ENCODE measurements at regions not wholly inside any gene's neighbourhood (a gene's known extent, or its start where the extent isn't known, plus 50 kb on each side); places are given as distances from the start of the nearest gene placed in this dataset.
"Not testable (repeated sequence)": the region's sequence is repeated elsewhere in the genome, so short reads cannot be mapped to it uniquely, and the experiment has no call there.

GRCh38 chr6:27748661-27749060 is 163.5 kb downstream of the OR2B2 start:
- H3K36me3 Mint-ChIP-seq (ENCODE audit: low read depth) = peaks cover 4% of the 10 kb centered on the region
- no peak overlapping the region for H3K27ac Mint-ChIP-seq (ENCODE audit: unreplicated experiment)
- H3K9me3 Mint-ChIP-seq = no peaks in the 10 kb centered on the region
- H3K4me3 Mint-ChIP-seq = no peak overlapping the region
- peaks cover 10% of the 10 kb centered on the region for H3K4me1 Mint-ChIP-seq
- H3K27me3 Mint-ChIP-seq (ENCODE audit: low read depth) = peaks cover 60% of the 10 kb centered on the region
- no peak for DNase-seq (ENCODE audit: low read depth, low spot score)
- no peak for TF ChIP-seq CTCF (conservative IDR thresholded peaks at IDR 0.05)

- DNase-seq (ENCODE audit: low read depth, low spot score) = no peak
- no peak for TF ChIP-seq CTCF (conservative IDR thresholded peaks at IDR 0.05)
- Mint-ChIP-seq H3K27ac (ENCODE audit: unreplicated experiment) (no peak overlapping the region), H3K27me3 (ENCODE audit: low read depth) (peaks cover 65% of the 10 kb centered on the region), H3K4me3 (no peak overlapping the region), H3K9me3 (no peaks in the 10 kb centered on the region), H3K4me1 (peaks cover 15% of the 10 kb centered on the region), H3K36me3 (ENCODE audit: low read depth) (no peaks in the 10 kb centered on the region)
Measured at GRCh38 chr6:27747637-27748036, 164.6 kb downstream of the OR2B2 start.

- not testable (repeated sequence) for H3K4me3 Mint-ChIP-seq; DNase-seq (ENCODE audit: low read depth, low spot score); H3K36me3 Mint-ChIP-seq (ENCODE audit: low read depth); H3K9me3 Mint-ChIP-seq; H3K27ac Mint-ChIP-seq (ENCODE audit: unreplicated experiment)
- Mint-ChIP-seq H3K4me1 (peaks cover 11% of the 10 kb centered on the region), H3K27me3 (ENCODE audit: low read depth) (peaks cover 67% of the 10 kb centered on the region)
Measured at GRCh38 chr6:27746860-27747259, 165.3 kb downstream of the OR2B2 start.

GRCh38 chr6:27743787-27744186 is 168.4 kb downstream of the OR2B2 start:
- H3K4me1 Mint-ChIP-seq = peaks cover 11% of the 10 kb centered on the region
- DNase-seq (ENCODE audit: low read depth, low spot score) = no peak
- no peak for TF ChIP-seq CTCF (conservative IDR thresholded peaks at IDR 0.05)
- H3K27ac Mint-ChIP-seq (ENCODE audit: unreplicated experiment) = no peak overlapping the region
- no peaks in the 10 kb centered on the region for H3K36me3 Mint-ChIP-seq (ENCODE audit: low read depth)
- H3K27me3 Mint-ChIP-seq (ENCODE audit: low read depth) = peaks cover 64% of the 10 kb centered on the region
- H3K9me3 Mint-ChIP-seq = no peaks in the 10 kb centered on the region
- H3K4me3 Mint-ChIP-seq = no peak overlapping the region

- Mint-ChIP-seq H3K4me3 (no peak overlapping the region), H3K27ac (ENCODE audit: unreplicated experiment) (no peak overlapping the region)
- no peak for TF ChIP-seq CTCF (conservative IDR thresholded peaks at IDR 0.05)
Measured at GRCh38 chr6:27742833-27743573, 169.2 kb downstream of the OR2B2 start.

GRCh38 chr6:27739902-27740301 is 172.3 kb downstream of the OR2B2 start:
- not testable (repeated sequence) for H3K27ac Mint-ChIP-seq (ENCODE audit: unreplicated experiment); DNase-seq (ENCODE audit: low read depth, low spot score); H3K9me3 Mint-ChIP-seq; H3K36me3 Mint-ChIP-seq (ENCODE audit: low read depth); H3K4me3 Mint-ChIP-seq
- Mint-ChIP-seq H3K4me1 (peaks cover 11% of the 10 kb centered on the region), H3K27me3 (ENCODE audit: low read depth) (peaks cover 42% of the 10 kb centered on the region)

More at GRCh38 chr6:27742833-27743573, 169.2 kb downstream of the OR2B2 start:
- Mint-ChIP-seq H3K27me3 (ENCODE audit: low read depth) (peaks cover 56% of the 10 kb centered on the region), H3K9me3 (no peaks in the 10 kb centered on the region), H3K4me1 (peaks cover 11% of the 10 kb centered on the region), H3K36me3 (ENCODE audit: low read depth) (no peaks in the 10 kb centered on the region)
- no peak for DNase-seq (ENCODE audit: low read depth, low spot score)
